MM.1S (cell line): ENCODE measurements at regions not wholly inside any gene's neighbourhood (a gene's known extent, or its start where the extent isn't known, plus 50 kb on each side); places are given as distances from the start of the nearest gene placed in this dataset.

Experiments
- EZH2phosphoT487 ChIP-seq: fragments of 300-600 bp; sonication (generic); IDR thresholded peaks from 2 replicates; pipeline ENCODE4 v1.6.1; 2018; ENCODE audit warnings: antibody characterized with exemption, low read length
- TF ChIP-seq, protein P1 (sequence below): fragments of 300-600 bp; sonication (generic); IDR thresholded peaks from 2 replicates; pipeline ENCODE4 v1.5.1; 2016; ENCODE audit warnings: antibody characterized with exemption, low read length, mixed read lengths

DNA sequence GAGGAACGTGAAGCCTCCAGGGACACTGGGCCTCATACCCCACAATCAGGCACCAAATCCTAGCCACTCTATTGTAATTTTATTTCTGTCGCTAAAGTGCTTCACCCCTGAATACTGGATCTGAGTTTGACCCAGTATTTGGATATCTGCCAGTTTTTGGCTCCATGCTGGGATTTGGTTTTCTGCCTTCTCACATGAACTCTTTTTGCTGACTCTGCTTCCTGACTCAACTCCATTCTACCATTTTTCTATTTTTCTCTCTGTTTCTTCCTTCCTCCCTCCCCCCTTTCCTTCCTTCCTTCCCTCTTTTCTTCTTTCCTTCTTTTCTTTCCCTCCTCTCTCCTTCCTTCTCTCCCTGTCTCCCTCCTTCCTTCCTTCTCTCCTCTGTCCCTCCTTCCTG lies 151.3 kb upstream of the GJB5 start:
- TF ChIP-seq, protein P1, sequence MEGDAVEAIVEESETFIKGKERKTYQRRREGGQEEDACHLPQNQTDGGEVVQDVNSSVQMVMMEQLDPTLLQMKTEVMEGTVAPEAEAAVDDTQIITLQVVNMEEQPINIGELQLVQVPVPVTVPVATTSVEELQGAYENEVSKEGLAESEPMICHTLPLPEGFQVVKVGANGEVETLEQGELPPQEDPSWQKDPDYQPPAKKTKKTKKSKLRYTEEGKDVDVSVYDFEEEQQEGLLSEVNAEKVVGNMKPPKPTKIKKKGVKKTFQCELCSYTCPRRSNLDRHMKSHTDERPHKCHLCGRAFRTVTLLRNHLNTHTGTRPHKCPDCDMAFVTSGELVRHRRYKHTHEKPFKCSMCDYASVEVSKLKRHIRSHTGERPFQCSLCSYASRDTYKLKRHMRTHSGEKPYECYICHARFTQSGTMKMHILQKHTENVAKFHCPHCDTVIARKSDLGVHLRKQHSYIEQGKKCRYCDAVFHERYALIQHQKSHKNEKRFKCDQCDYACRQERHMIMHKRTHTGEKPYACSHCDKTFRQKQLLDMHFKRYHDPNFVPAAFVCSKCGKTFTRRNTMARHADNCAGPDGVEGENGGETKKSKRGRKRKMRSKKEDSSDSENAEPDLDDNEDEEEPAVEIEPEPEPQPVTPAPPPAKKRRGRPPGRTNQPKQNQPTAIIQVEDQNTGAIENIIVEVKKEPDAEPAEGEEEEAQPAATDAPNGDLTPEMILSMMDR = no peak
- no peak for TF ChIP-seq EZH2phosphoT487
